ENCODE measurements at regions not wholly inside any gene's neighbourhood (a gene's known extent, or its start where the extent isn't known, plus 50 kb on each side); places are given as distances from the start of the nearest gene placed in this dataset.
"Not testable (repeated sequence)": the region's sequence is repeated elsewhere in the genome, so short reads cannot be mapped to it uniquely, and the experiment has no call there.

GRCh38 chr7:55675589-55675988, 103.3 kb upstream of the VOPP1 start:
- ATAC-seq, H3K27me3 ChIP-seq, H3K36me3 ChIP-seq, H3K4me1 ChIP-seq, H3K9me3 ChIP-seq, H3K27ac ChIP-seq, H3K4me3 ChIP-seq: not testable (repeated sequence)
- 71% methylated on average over 1 of the region's 1 CpG for WGBS, 2 donors (ENCODE audit: low coverage in 1 of 2)

GRCh38 chr7:55673525-55673924, 101.2 kb upstream of the VOPP1 start:
- ATAC-seq, H3K4me3 ChIP-seq, H3K27me3 ChIP-seq, H3K27ac ChIP-seq, H3K9me3 ChIP-seq, H3K36me3 ChIP-seq, H3K4me1 ChIP-seq: not testable (repeated sequence)

- WGBS, 2 donors (ENCODE audit: low coverage in 1 of 2): 83 to 100% methylated on average over 1 of the region's 1 CpG
- not testable (repeated sequence) for H3K27ac ChIP-seq, H3K27me3 ChIP-seq, H3K4me3 ChIP-seq, H3K9me3 ChIP-seq, H3K4me1 ChIP-seq, H3K36me3 ChIP-seq, ATAC-seq
Measured at GRCh38 chr7:55672084-55672483, 99.8 kb upstream of the VOPP1 start.

- no peaks in the 10 kb centered on the region for H3K4me1 ChIP-seq
- TF ChIP-seq POLR2A (IDR thresholded peaks at IDR 0.05) (no peak), CTCF (IDR thresholded peaks at IDR 0.05) (no peak), EP300 (IDR thresholded peaks at IDR 0.05) (no peak)
Measured at GRCh38 chr7:55657654-55658053, 85.4 kb upstream of the VOPP1 start.

GRCh38 chr7:55651057-55651456, 78.8 kb upstream of the VOPP1 start:
- WGBS, 2 donors (ENCODE audit: low coverage in 1 of 2): no CpG with 5 or more reads among the region's 2 CpGs

More at GRCh38 chr7:55657654-55658053, 85.4 kb upstream of the VOPP1 start:
- Histone ChIP-seq H3K9me3 (no peaks in the 10 kb centered on the region), H3K27ac (no peak overlapping the region), H3K27me3 (peaks cover 4% of the 10 kb centered on the region), H3K4me3 (no peak overlapping the region), H3K36me3 (no peaks in the 10 kb centered on the region)
- ATAC-seq: no peak
- WGBS, 2 donors (ENCODE audit: low coverage in 1 of 2): 55 to 57% methylated on average over 4 of the region's 4 CpGs

GRCh38 chr7:55649238-55649637, 76.9 kb upstream of the VOPP1 start:
- H3K9me3 ChIP-seq: no peaks in the 10 kb centered on the region
- 92 to 94% methylated on average over 3 to 4 of the region's 4 CpGs for WGBS, 2 donors (ENCODE audit: low coverage in 1 of 2)
- no peak for ATAC-seq
- no peaks in the 10 kb centered on the region for H3K4me1 ChIP-seq
- H3K27ac ChIP-seq: no peak overlapping the region
- TF ChIP-seq POLR2A (IDR thresholded peaks at IDR 0.05): no peak
- TF ChIP-seq CTCF (IDR thresholded peaks at IDR 0.05): no peak
- no peak for TF ChIP-seq POLR2AphosphoS5 (IDR thresholded peaks at IDR 0.05)
- no peak for TF ChIP-seq EP300 (IDR thresholded peaks at IDR 0.05)
- no peak overlapping the region for H3K4me3 ChIP-seq
- peaks cover 12% of the 10 kb centered on the region for H3K27me3 ChIP-seq
- H3K36me3 ChIP-seq: no peaks in the 10 kb centered on the region

More at GRCh38 chr7:55651057-55651456, 78.8 kb upstream of the VOPP1 start:
- Histone ChIP-seq H3K4me3 (no peak overlapping the region), H3K9me3 (no peaks in the 10 kb centered on the region), H3K27me3 (peaks cover 12% of the 10 kb centered on the region), H3K27ac (no peak overlapping the region), H3K36me3 (no peaks in the 10 kb centered on the region), H3K4me1 (no peaks in the 10 kb centered on the region)
- no peak for ATAC-seq
- TF ChIP-seq CTCF (IDR thresholded peaks at IDR 0.05) (no peak), EP300 (IDR thresholded peaks at IDR 0.05) (no peak), POLR2A (IDR thresholded peaks at IDR 0.05) (no peak), POLR2AphosphoS5 (IDR thresholded peaks at IDR 0.05) (no peak)

- Histone ChIP-seq H3K27ac (no peak overlapping the region), H3K4me3 (no peak overlapping the region), H3K27me3 (peaks cover 7% of the 10 kb centered on the region), H3K9me3 (peaks cover 0 to 4% (median 0%) of the 10 kb centered on the region in 3 donors), H3K4me1 (peaks cover 0 to 3% (median 0%) of the 10 kb centered on the region in 3 donors), H3K36me3 (no peaks in the 10 kb centered on the region)
- no peak for TF ChIP-seq CTCF (IDR thresholded peaks at IDR 0.05)
- no peak for ATAC-seq
- WGBS, 2 donors (ENCODE audit: low coverage in 1 of 2): 72 to 75% methylated on average over 2 to 3 of the region's 3 CpGs
Measured at GRCh38 chr7:55644567-55644966, 72.3 kb upstream of the VOPP1 start.
